Endothelial cell of umbilical vein (primary cell): ENCODE measurements at regions not wholly inside any gene's neighbourhood (a gene's known extent, or its start where the extent isn't known, plus 50 kb on each side); places are given as distances from the start of the nearest gene placed in this dataset.

Experiments used
- BruUV-seq: library from RNA; stranded (reverse); fragments of 400-500 nt; replicated peaks from 2 replicates; lab custom pipeline; 2021; lab: Mats Ljungman, UMichigan
- CTCF ChIA-PET: fragments of 300-600, 350-600 bp; sonication (Branson Sonifier 250); formaldehyde crosslinking; loops from one replicate; lab custom pipeline; 2021; ENCODE audit warnings: antibody characterized with exemption, inconsistent platforms; lab: Charles Lee
- POLR2A ChIA-PET: fragments of 300-600, 350-600 bp; sonication (Branson Sonifier 250); formaldehyde crosslinking; loops from one replicate; lab custom pipeline; 2021; ENCODE audit warnings: antibody characterized with exemption, inconsistent platforms; lab: Charles Lee
- DNase-seq: peaks from one replicate; pipeline ENCODE4 v3.0.0-alpha.2; 2011; ENCODE audit warnings: low read depth, low spot score
- FAIRE-seq: peaks from 2 replicates; lab custom pipeline; 2011; peaks lifted over from hg19 to GRCh38; lab: Jason Lieb, UNC
- H2AFZ ChIP-seq: 2 replicates; pipeline ENCODE4 v1.6.0; 2012; ENCODE audit warnings: low read depth, low read length, control low read depth, inconsistent platforms
- H3K27ac ChIP-seq: 2 replicates; pipeline ENCODE4 v1.5.1; 2011; ENCODE audit warnings: low read depth, mild to moderate bottlenecking, control low read depth, low read length, moderate library complexity; ENCODE audit not compliant: insufficient read depth
- H3K27me3 ChIP-seq, 2 experiments: 2 replicates each; pipeline versions ENCODE4 v1.6.0 to v1.6.1; 2011; ENCODE audit warnings: low read length in 2 of 2, mixed read lengths in 1 of 2; ENCODE audit not compliant: control insufficient read depth in 2 of 2, insufficient read depth in 2 of 2
- H3K36me3 ChIP-seq, 2 experiments: 2 replicates in 1 of 2; 3 replicates in 1 of 2; pipeline ENCODE4 v1.5.1; 2011; ENCODE audit warnings: low read length in 2 of 2, mild to moderate bottlenecking in 1 of 2, moderate library complexity in 1 of 2; ENCODE audit not compliant: control insufficient read depth in 2 of 2, insufficient read depth in 2 of 2; ENCODE audit errors: extremely low read depth in 1 of 2
- H3K4me1 ChIP-seq: 3 replicates; pipeline ENCODE4 v1.5.1; 2011; ENCODE audit warnings: mild to moderate bottlenecking, low read length; ENCODE audit not compliant: control insufficient read depth, insufficient read depth; ENCODE audit errors: extremely low read depth
- H3K4me2 ChIP-seq: 2 replicates; pipeline ENCODE4 v1.6.1; 2011; ENCODE audit warnings: low read length, control low read depth, mixed read lengths; ENCODE audit not compliant: insufficient read depth
- H3K4me3 ChIP-seq, 3 experiments: fragments of 200-600 bp in 1 of 3; sonication (generic), shearing (Covaris generic) in 1 of 3; replicated peaks in 1 of 3; 2 replicates each; pipeline ENCODE4 v1.5.1; 2011 to 2016; ENCODE audit warnings: control low read depth in 3 of 3, low read length in 3 of 3, mild to moderate bottlenecking in 2 of 3, inconsistent platforms in 1 of 3, low read depth in 1 of 3, moderate library complexity in 1 of 3; ENCODE audit not compliant: insufficient read depth in 1 of 3
- H3K79me2 ChIP-seq: 2 replicates; pipeline ENCODE4 v1.6.0; 2012; ENCODE audit warnings: low read length, inconsistent platforms; ENCODE audit not compliant: control insufficient read depth, insufficient read depth
- H3K9ac ChIP-seq: replicated peaks from 2 replicates; pipeline ENCODE3; 2011; ENCODE audit warnings: low read length, control low read depth; ENCODE audit not compliant: insufficient read depth; ENCODE audit errors: extremely low read depth
- H3K9me1 ChIP-seq: replicated peaks from 3 replicates; pipeline ENCODE4 v1.6.0; 2011; ENCODE audit warnings: mild to moderate bottlenecking, low read length; ENCODE audit not compliant: control insufficient read depth, insufficient read depth; ENCODE audit errors: extremely low read depth
- H3K9me3 ChIP-seq: replicated peaks from 2 replicates; pipeline ENCODE4 v1.5.1; 2012; ENCODE audit warnings: low read length, inconsistent platforms; ENCODE audit not compliant: control insufficient read depth, insufficient read depth
- H4K20me1 ChIP-seq: replicated peaks from 2 replicates; pipeline ENCODE3; 2011; ENCODE audit warnings: mild to moderate bottlenecking, low read length; ENCODE audit not compliant: control insufficient read depth, insufficient read depth; ENCODE audit errors: extremely low read depth
- GATA2 ChIP-seq: IDR thresholded peaks from 2 replicates; pipeline ENCODE4 v1.7.0; 2011; ENCODE audit warnings: low read depth, mild to moderate bottlenecking, moderate library complexity, mixed read lengths, low read length; ENCODE audit not compliant: insufficient read length, insufficient read depth
- POLR2AphosphoS5 ChIP-seq: IDR thresholded peaks from 2 replicates; pipeline ENCODE4 v1.6.1; 2012; ENCODE audit warnings: low read depth, mild to moderate bottlenecking, control low read depth, low read length, moderate library complexity; ENCODE audit not compliant: insufficient read depth
- dilution Hi-C: fragments of 300-500 bp; cut with MboI; formaldehyde crosslinking; loops from one replicate; pipeline ENCODE4 v1.15.0; 2019; ENCODE audit warnings: low sequenced_read_pairs; ENCODE audit not compliant: extremely low pct_ligation_motif_present
- intact Hi-C: fragments of 100-400 bp; cut with micrococcal nuclease; formaldehyde crosslinking; loops from one replicate; pipeline ENCODE4 v1.10.0; 2022

DNA sequence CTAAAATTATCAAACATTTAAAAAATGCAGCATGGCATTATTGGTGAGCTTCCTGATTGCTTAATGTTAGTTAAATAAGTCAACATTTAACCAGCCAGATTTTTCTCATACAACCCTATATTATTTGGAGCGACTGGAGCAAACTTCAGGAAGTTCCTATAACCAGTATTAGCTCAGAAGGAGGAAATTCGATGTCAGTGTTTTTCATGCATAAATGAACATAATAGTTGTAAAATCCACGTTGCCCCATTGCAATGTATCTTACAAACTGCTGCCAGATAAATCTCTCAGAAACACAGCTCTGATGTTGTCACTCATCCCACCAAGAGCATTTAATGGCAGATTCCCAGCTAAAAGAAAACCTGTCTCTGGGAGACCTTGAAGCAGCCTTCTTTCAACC lies 278.5 kb downstream of the CASP12 start:
- Histone ChIP-seq H3K4me1 (peaks cover 5% of the 10 kb centered on the region), H3K27ac (no peak overlapping the region), H3K36me3 (no peaks in the 10 kb centered on the region), H3K4me2 (no peak overlapping the region), H3K79me2 (no peaks in the 10 kb centered on the region), H3K9ac (no peak overlapping the region), H3K4me3 (no peak overlapping the region), H3K9me1 (no peaks in the 10 kb centered on the region), H3K27me3 (no peaks in the 10 kb centered on the region), H4K20me1 (no peaks in the 10 kb centered on the region), H2AFZ (no peak overlapping the region), H3K9me3 (no peaks in the 10 kb centered on the region)
- no TSS peak for BruUV-seq
- no peak for FAIRE-seq
- DNase-seq: no peak
- ChIA-PET POLR2A (no interaction called here), CTCF (interaction anchor here (1.4 kb wide), 1 partner anchor 1243 kb away, joined by 6 read pairs; no protein-coding TSS in a partner anchor)
- TF ChIP-seq POLR2AphosphoS5: no peak
- dilution Hi-C loops (no loop called here), intact Hi-C loops (no loop called here)

DNA sequence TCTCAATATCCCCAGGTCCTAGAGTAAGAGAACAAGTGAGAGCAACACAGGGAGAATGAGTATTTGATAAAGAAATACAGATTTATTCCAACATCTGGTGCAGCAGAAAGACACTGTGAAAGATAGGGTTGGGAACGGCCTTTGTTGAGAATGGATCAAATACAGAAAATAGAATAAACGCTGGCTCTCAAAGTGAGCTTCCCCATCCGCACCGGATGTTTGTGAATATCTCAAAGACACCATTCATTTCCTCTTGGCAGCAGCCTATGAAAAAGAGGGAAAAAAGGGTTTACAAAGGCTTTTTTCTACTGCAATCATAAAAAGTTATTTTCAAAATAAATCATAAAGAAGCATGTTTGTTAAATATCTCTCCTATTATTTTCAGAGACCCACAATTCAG lies 279.3 kb downstream of the CASP12 start:
- no peaks in the 10 kb centered on the region for H3K9me1 ChIP-seq
- no peak overlapping the region for H3K4me3 ChIP-seq
- H3K9ac ChIP-seq: no peak overlapping the region
- intact Hi-C loops: no loop called here
- no peak for FAIRE-seq
- peaks cover 3% of the 10 kb centered on the region for H3K4me1 ChIP-seq
- H3K36me3 ChIP-seq: no peaks in the 10 kb centered on the region
- no peak overlapping the region for H3K27ac ChIP-seq
- H3K9me3 ChIP-seq: no peaks in the 10 kb centered on the region
- no peaks in the 10 kb centered on the region for H3K27me3 ChIP-seq
- H3K79me2 ChIP-seq: no peaks in the 10 kb centered on the region
- no peak for DNase-seq
- H3K4me2 ChIP-seq: no peak overlapping the region
- H2AFZ ChIP-seq: no peak overlapping the region
- dilution Hi-C loops: no loop called here
- no TSS peak for BruUV-seq
- no peaks in the 10 kb centered on the region for H4K20me1 ChIP-seq
- ChIA-PET CTCF (interaction anchor here (1.4 kb wide), 1 partner anchor 1244 kb away, joined by 6 read pairs; no protein-coding TSS in a partner anchor), POLR2A (no interaction called here)
- no peak for TF ChIP-seq GATA2
